NB4 (cell line): ENCODE measurements at regions not wholly inside any gene's neighbourhood (a gene's known extent, or its start where the extent isn't known, plus 50 kb on each side); places are given as distances from the start of the nearest gene placed in this dataset.

Source experiments
- DNase-seq: peaks from one replicate; pipeline ENCODE4 v3.0.0; 2010; ENCODE audit warnings: low read depth
- H3K4me3 ChIP-seq: one replicate; pipeline ENCODE4 v1.5.1; 2011; ENCODE audit warnings: mild to moderate bottlenecking, low read depth, low read length, moderate library complexity
- MYC ChIP-seq: IDR thresholded peaks from 2 replicates; pipeline ENCODE4 v1.6.1; 2011; ENCODE audit warnings: low read depth, low read length
- POLR2A ChIP-seq: IDR thresholded peaks from 2 replicates; pipeline ENCODE4 v1.6.1; 2011; ENCODE audit warnings: mild to moderate bottlenecking; ENCODE audit not compliant: insufficient read length; ENCODE audit errors: extremely low read depth
- TF ChIP-seq, protein P1 (sequence below): IDR thresholded peaks from one replicate; pipeline ENCODE4 v1.5.1; 2012; ENCODE audit warnings: low read depth, low read length
- TF ChIP-seq, protein P2 (sequence below): IDR thresholded peaks from 2 replicates; pipeline ENCODE4 v1.6.1; 2011; ENCODE audit warnings: low read depth, low read length

DNA sequence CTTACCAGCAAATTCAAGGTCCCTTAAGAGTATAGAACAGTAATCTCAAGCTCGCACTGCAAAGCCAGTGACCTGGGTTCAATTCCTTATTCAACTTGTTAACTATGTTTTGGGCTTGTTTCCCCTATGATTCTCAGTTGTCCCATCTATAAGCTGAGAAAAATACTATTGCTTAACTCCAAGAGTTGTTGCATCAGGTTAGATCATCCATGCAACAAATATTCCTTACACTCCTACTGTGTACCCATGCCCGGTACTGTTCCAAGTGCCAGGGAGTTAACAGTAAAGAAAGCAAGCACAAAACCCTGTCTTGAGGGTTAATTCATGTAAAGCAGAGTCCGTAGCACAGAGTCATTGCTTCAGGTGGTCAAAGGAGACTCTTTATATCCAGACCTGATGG lies 247.3 kb downstream of the MAFB start:
- DNase-seq, result no peak
- no peak overlapping the region for H3K4me3 ChIP-seq
- TF ChIP-seq MYC, result no peak
- TF ChIP-seq POLR2A, result no peak
- TF ChIP-seq, protein P1, sequence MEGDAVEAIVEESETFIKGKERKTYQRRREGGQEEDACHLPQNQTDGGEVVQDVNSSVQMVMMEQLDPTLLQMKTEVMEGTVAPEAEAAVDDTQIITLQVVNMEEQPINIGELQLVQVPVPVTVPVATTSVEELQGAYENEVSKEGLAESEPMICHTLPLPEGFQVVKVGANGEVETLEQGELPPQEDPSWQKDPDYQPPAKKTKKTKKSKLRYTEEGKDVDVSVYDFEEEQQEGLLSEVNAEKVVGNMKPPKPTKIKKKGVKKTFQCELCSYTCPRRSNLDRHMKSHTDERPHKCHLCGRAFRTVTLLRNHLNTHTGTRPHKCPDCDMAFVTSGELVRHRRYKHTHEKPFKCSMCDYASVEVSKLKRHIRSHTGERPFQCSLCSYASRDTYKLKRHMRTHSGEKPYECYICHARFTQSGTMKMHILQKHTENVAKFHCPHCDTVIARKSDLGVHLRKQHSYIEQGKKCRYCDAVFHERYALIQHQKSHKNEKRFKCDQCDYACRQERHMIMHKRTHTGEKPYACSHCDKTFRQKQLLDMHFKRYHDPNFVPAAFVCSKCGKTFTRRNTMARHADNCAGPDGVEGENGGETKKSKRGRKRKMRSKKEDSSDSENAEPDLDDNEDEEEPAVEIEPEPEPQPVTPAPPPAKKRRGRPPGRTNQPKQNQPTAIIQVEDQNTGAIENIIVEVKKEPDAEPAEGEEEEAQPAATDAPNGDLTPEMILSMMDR, result no peak
- TF ChIP-seq, protein P2, sequence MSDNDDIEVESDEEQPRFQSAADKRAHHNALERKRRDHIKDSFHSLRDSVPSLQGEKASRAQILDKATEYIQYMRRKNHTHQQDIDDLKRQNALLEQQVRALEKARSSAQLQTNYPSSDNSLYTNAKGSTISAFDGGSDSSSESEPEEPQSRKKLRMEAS, result no peak

DNA sequence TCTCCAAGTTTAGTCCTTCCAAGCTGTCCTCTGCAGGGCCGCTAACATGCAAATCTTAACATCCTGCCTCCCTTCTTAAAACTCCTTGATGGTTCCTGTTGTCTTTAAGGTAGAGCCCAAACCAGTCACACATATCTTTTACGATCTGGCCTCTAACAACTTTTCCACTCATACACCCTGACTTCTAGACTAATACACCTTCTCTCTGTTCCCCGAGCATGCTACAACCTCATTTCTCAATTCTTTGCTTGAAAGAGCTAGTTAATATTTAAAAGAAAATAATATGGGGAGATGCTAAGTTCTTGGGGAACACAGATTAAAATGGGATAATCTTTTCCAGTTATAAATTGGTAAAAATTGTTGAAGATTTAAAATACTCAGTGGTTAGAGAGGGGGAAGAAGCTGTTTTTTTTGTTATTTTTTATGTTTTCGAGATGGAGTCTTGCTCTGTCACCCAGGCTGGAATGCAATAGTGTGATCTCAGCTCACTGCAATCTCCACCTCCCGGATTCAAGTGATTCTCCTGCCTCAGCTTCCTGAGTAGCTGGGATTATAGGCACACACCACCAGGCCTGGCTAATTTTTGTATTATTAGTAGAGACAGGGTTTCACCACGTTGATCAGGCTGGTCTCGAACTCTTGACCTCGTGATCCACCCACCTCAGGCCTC lies 250.7 kb downstream of the MAFB start:
- DNase-seq, result no peak
- TF ChIP-seq, protein P1, result no peak
- TF ChIP-seq POLR2A, result no peak
- TF ChIP-seq, protein P2, result no peak
- TF ChIP-seq MYC, result no peak
- H3K4me3 ChIP-seq, result no peak overlapping the region

DNA sequence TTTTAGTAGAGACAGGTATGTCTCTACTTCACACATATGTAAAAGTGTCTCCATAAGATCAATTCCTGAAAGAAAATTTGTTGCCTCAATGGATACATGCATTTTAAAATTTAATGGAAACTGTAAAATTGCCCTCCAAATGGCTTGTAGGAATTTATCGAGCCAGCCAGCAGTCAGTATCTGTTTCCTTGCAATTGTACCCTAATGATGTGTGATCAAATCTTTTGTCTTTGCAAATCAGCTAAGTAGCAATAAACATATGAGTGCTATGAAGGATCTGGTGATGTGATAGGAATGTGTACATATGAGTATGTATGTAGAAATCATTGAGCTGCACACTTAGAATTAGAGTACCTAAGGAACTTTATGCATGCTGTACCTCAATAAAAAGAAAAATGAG lies 253.0 kb downstream of the MAFB start:
- no peak overlapping the region for H3K4me3 ChIP-seq
- TF ChIP-seq POLR2A, result no peak
- TF ChIP-seq, protein P1, result no peak
- TF ChIP-seq, protein P2, result no peak
- TF ChIP-seq MYC, result no peak
- no peak for DNase-seq

DNA sequence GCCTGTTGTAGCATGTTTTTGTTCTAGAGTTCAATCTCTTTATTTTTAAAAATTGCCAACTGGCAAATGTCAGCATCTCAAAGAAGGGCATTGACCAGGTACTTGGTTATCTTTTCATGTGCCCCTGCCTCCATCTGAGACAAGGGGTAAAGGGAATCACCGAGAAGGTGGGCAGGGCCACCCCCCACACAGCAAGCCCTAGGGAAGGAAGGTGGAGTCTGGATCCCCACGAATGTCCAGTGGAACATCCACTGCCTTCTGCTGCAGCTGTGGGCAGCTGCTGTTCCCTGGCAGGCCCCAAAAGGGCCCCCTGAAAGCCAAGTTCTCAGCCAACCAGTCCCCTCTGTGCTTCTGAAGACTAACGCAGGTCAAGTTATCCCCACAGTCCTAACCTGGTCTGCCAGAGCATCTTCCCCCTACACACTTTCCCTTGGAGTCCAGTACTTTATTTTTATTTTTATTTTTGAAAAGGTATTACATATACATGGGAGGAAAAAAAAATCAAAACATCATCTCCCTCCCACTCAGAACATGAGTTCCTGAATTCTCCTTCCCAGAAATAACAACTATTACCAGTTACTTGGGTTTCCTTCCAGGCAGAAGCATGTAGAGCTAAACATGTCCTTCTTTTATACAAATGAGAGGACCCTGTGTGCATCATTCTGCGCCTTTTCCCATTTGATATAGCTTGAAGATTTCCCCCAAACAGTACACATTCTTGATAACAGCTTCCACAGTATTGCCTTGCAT lies 253.7 kb downstream of the MAFB start:
- no peak for DNase-seq
- TF ChIP-seq, protein P2, result no peak
- no peak for TF ChIP-seq POLR2A
- TF ChIP-seq, protein P1, result no peak
- H3K4me3 ChIP-seq, result no peak overlapping the region

DNA sequence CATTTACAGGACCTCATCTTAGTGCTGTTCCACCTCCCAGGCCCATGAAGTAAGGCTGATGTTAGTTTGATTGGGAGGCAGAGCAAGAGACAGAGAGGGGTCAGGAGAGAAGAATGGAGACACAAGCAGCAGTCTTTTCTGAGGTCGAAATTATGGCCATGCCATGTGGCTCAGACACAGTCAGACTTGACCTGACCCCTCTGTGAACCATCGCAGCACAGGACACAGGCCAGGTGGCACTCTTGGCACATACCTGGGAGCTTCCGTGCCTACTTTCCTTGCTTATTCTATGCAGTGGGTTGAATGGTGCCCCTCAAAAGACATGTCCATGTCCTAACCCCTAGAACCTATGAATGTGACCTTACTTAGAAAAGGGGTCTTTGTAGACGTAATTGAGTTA lies 254.9 kb downstream of the MAFB start:
- DNase-seq, result no peak
- H3K4me3 ChIP-seq, result no peak overlapping the region
- TF ChIP-seq MYC (no peak), POLR2A (no peak)
- TF ChIP-seq, protein P2, result no peak
- TF ChIP-seq, protein P1, result no peak
